HUES64 (cell line): ENCODE measurements at regions not wholly inside any gene's neighbourhood (a gene's known extent, or its start where the extent isn't known, plus 50 kb on each side); places are given as distances from the start of the nearest gene placed in this dataset.

Experiments
- H3K27ac ChIP-seq: 2 replicates; pipeline ENCODE4 v1.7.0; 2013; ENCODE audit warnings: low read depth, low read length, inconsistent platforms
- H3K27me3 ChIP-seq: 2 replicates; pipeline ENCODE4 v1.6.1; 2013; ENCODE audit warnings: mild to moderate bottlenecking, low read length; ENCODE audit not compliant: insufficient read depth
- H3K36me3 ChIP-seq: 2 replicates; pipeline ENCODE4 v1.6.1; 2013; ENCODE audit warnings: mild to moderate bottlenecking, low read length; ENCODE audit not compliant: insufficient read depth
- H3K4me1 ChIP-seq: 2 replicates; pipeline ENCODE4 v1.6.1; 2013; ENCODE audit warnings: mild to moderate bottlenecking, low read length, moderate library complexity; ENCODE audit not compliant: insufficient read depth
- H3K4me3 ChIP-seq: 2 replicates; pipeline ENCODE4 v1.5.1; 2013; ENCODE audit warnings: mild to moderate bottlenecking, low read length, moderate library complexity
- H3K9ac ChIP-seq: 2 replicates; pipeline ENCODE4 v1.6.1; 2013; ENCODE audit warnings: mild to moderate bottlenecking, low read depth, low read length
- H3K9me3 ChIP-seq: 2 replicates; pipeline ENCODE4 v1.6.1; 2013; ENCODE audit warnings: low read depth, low read length; ENCODE audit not compliant: insufficient read depth
- WGBS: fragments of 150-250, 120-280 bp; methylation state at CpG from one replicate; pipeline ENCODE4 v1.1.7; 2013; ENCODE audit warnings: missing lambda C conversion rate; 5-methylcytosine and 5-hydroxymethylcytosine counted together

DNA sequence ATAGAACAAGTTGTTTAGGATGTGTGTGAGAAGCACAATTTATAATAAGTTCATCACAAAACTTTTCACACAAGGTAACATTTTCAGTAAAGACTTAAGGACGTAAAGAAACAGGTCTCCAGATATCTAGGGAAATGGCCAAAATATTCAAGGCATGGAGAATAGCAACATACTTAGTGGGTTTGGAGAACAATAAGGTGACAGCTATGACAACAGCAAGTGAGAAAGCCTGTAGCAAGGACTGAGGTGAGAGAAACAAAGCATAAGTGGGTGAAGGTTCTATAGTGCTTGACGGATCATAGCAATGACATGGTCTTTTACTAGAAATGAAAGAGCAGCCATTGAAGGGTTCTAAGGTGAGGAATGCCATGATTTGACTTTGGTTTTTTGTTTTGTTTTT lies 1337.3 kb downstream of the PCDH18 start:
- H3K4me1 ChIP-seq = no peaks in the 10 kb centered on the region
- H3K27ac ChIP-seq = no peak overlapping the region
- 95% methylated on average over 2 of the region's 2 CpGs for WGBS
- no peaks in the 10 kb centered on the region; the same call in 1 of the 2 replicates for H3K27me3 ChIP-seq
- H3K4me3 ChIP-seq = no peak overlapping the region
- H3K9ac ChIP-seq = no peak overlapping the region
- H3K9me3 ChIP-seq = no peaks in the 10 kb centered on the region
- H3K36me3 ChIP-seq = no peaks in the 10 kb centered on the region

DNA sequence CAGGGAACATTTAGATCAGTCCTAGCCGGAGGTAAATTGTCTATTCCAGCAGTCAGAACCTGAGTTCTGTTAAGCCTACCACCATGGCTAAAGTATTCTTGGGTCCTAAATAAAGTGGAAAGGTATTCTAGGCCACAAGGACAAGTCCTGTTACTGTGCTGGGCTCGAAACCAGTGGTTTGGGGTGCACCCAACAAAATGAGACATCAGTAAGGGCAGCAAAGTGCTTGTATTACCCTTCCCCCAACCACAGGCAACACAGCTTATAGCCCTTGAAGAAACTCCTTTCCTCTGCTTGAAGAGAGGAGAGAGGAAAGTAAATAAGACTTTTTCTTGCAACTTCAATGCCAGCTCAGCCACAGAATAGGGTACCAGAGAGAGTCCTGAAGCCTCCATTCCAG lies 1345.6 kb downstream of the PCDH18 start:
- Histone ChIP-seq H3K9me3 (0 out of 2 replicates have a peak, but pooled peaks cover 7% of the 10 kb centered on the region), H3K4me3 (no peak overlapping the region), H3K9ac (no peak overlapping the region), H3K27ac (no peak overlapping the region), H3K4me1 (no peaks in the 10 kb centered on the region), H3K27me3 (no peaks in the 10 kb centered on the region), H3K36me3 (no peaks in the 10 kb centered on the region)
- WGBS = 94% methylated on average over 2 of the region's 2 CpGs

DNA sequence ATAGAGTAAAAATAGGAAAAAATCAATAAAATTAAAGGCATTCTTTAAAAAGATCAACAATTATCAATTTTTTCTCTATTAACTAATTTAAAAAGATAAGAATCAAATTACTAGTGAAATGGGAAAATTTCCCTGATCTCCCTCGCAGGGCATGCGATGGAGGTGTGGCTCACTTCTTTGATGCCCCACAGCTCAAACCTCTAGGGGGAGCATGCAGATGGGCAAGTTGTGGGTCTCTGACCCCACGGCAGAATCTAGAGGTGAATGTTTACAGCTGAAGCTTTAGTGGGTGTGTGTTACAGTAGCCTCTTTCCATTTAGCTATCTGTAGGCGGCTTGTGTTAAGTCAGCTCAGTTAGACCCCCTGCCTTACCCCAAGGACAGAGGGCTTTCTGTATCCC lies 1348.8 kb downstream of the PCDH18 start:
- H3K36me3 ChIP-seq = no peaks in the 10 kb centered on the region
- H3K9ac ChIP-seq = no peak overlapping the region
- H3K9me3 ChIP-seq = 0 out of 2 replicates have a peak, but pooled peaks cover 7% of the 10 kb centered on the region
- H3K27me3 ChIP-seq = no peaks in the 10 kb centered on the region
- WGBS = 94% methylated on average over 4 of the region's 4 CpGs
- no peak overlapping the region for H3K4me3 ChIP-seq
- no peaks in the 10 kb centered on the region for H3K4me1 ChIP-seq
- H3K27ac ChIP-seq = no peak overlapping the region

DNA sequence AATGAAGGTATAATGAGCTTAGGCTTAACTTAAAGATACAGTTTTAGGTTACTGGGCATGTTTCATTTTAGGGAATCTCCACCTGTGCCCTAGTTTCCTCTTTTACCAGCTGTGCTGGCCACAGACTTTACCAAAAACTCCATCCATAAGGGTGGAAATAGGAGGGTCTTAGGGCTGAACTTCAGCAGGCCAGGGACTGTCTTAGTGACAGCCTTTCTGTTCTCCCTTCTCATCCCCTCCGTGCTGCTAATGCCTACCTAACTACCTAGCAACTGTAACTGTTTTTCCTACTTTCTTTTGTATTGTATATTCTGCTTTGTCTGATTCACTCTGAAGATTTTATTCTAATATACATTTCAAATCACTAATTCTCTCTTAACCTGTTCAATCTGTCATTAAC lies 1375.3 kb downstream of the PCDH18 start:
- H3K36me3 ChIP-seq = no peaks in the 10 kb centered on the region
- H3K9me3 ChIP-seq = peaks cover 6% of the 10 kb centered on the region
- H3K9ac ChIP-seq = no peak overlapping the region
- H3K4me3 ChIP-seq = no peak overlapping the region
- H3K27me3 ChIP-seq = no peaks in the 10 kb centered on the region
- H3K4me1 ChIP-seq = 0 out of 2 replicates have a peak, but pooled peaks cover 5% of the 10 kb centered on the region
- WGBS = no CpG with 5 or more reads among the region's 1 CpG
- H3K27ac ChIP-seq = no peak overlapping the region

DNA sequence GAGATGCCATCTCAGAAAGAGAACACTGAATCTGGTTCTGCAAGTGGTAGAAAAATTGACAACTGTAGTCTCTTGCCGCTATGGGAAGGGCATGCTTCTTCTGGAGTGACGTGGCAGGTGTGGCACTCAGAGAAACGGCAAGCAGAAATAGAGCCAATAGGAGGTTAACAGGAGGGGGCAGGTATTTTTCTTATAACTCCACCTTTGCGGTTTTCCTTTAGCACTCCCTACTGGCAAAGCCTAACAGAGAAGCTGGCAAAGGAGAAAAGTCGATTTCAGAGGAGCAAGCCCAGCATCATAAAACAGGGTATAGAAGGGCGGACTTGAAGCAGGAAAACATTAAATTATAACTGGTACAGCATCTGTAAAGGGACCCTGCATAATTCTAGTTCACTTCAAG lies 1382.2 kb downstream of the PCDH18 start:
- Histone ChIP-seq H3K9me3 (peaks cover 14% of the 10 kb centered on the region), H3K27ac (no peak overlapping the region), H3K4me1 (no peaks in the 10 kb centered on the region), H3K27me3 (no peaks in the 10 kb centered on the region), H3K9ac (no peak overlapping the region), H3K36me3 (no peaks in the 10 kb centered on the region), H3K4me3 (no peak overlapping the region)
- WGBS = 93% methylated on average over 6 of the region's 6 CpGs

- WGBS = 89% methylated on average over 1 of the region's 3 CpGs
- no peaks in the 10 kb centered on the region for H3K36me3 ChIP-seq
- no peaks in the 10 kb centered on the region for H3K27me3 ChIP-seq
- H3K9ac ChIP-seq = no peak overlapping the region
- no peaks in the 10 kb centered on the region for H3K4me1 ChIP-seq
- no peak overlapping the region for H3K27ac ChIP-seq
- no peak overlapping the region for H3K4me3 ChIP-seq
- H3K9me3 ChIP-seq = no peaks in the 10 kb centered on the region
Measured at GRCh38 chr4:136136601-136137000, 1395.7 kb downstream of the PCDH18 start.

- H3K4me3 ChIP-seq = no peak overlapping the region
- no peak overlapping the region for H3K27ac ChIP-seq
- WGBS = 95% methylated on average over 1 of the region's 1 CpG
- H3K9ac ChIP-seq = no peak overlapping the region
- no peaks in the 10 kb centered on the region for H3K9me3 ChIP-seq
- no peaks in the 10 kb centered on the region for H3K27me3 ChIP-seq
- H3K36me3 ChIP-seq = no peaks in the 10 kb centered on the region
- H3K4me1 ChIP-seq = no peaks in the 10 kb centered on the region
Measured at GRCh38 chr4:136124251-136124745, 1408.0 kb downstream of the PCDH18 start.

- Histone ChIP-seq H3K4me3 (no peak overlapping the region), H3K9me3 (no peaks in the 10 kb centered on the region), H3K9ac (no peak overlapping the region), H3K27me3 (no peaks in the 10 kb centered on the region), H3K27ac (no peak overlapping the region), H3K4me1 (no peaks in the 10 kb centered on the region), H3K36me3 (no peaks in the 10 kb centered on the region)
Measured at GRCh38 chr4:136121426-136121825, 1410.9 kb downstream of the PCDH18 start.

DNA sequence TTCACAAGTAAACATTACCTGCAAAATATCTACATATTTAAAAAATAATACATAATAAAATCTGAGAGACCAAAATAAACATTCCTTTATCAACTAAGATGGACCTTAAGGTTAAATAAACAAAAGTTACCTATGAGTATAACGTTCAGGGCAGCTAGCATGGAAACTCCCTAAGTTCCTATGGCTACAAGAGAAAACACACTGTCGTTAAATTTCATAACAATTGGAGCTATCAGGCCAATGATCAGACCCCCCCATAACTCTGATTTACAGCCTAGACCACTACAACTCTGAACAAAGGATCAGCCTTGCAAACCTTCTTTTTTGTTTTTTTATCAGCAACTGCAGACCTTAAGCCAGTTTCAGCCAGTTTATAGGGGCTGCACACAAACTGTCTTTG lies 1418.4 kb downstream of the PCDH18 start:
- H3K9ac ChIP-seq = no peak overlapping the region
- no peaks in the 10 kb centered on the region for H3K36me3 ChIP-seq
- no peaks in the 10 kb centered on the region for H3K27me3 ChIP-seq
- no peak overlapping the region for H3K4me3 ChIP-seq
- no peaks in the 10 kb centered on the region for H3K4me1 ChIP-seq
- no peak overlapping the region for H3K27ac ChIP-seq
- H3K9me3 ChIP-seq = no peaks in the 10 kb centered on the region
- 86% methylated on average over 2 of the region's 2 CpGs for whole genome bisulfite sequencing

DNA sequence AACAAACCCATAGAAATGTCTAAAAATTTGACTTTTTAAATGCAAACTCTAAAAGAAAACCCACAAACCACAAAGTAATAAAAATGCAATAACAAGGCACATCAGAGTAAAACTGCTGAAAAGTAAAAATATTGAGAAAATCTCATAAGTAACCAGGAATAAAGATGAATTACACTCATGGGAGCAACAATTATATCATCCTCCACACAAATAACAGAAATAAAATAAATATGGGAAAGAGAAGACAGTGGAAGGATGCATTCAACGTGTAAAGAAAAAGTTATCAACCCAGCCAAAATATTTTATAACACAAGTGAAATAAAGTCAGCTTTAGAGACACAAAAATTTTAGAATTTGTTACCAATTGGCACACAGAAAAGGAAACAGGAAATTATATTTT lies 1420.2 kb downstream of the PCDH18 start:
- no peak overlapping the region for H3K4me3 ChIP-seq
- WGBS = no CpG with 5 or more reads among the region's 1 CpG

GRCh38 chr4:136106753-136107152 lies 1425.5 kb downstream of the PCDH18 start:
- H3K27me3 ChIP-seq = no peaks in the 10 kb centered on the region
- no peaks in the 10 kb centered on the region for H3K36me3 ChIP-seq
- peaks cover 18% of the 10 kb centered on the region; the same call in 1 of the 2 replicates for H3K4me1 ChIP-seq
- no CpG with 5 or more reads among the region's 1 CpG for WGBS
- H3K27ac ChIP-seq = no peak overlapping the region
- no peak overlapping the region for H3K9ac ChIP-seq
- H3K4me3 ChIP-seq = no peak overlapping the region
- H3K9me3 ChIP-seq = no peaks in the 10 kb centered on the region

More for the DNA sequence above, 1420.2 kb downstream of the PCDH18 start:
- H3K4me1 ChIP-seq = peaks cover 4% of the 10 kb centered on the region; the same call in 1 of the 2 replicates
- H3K27me3 ChIP-seq = no peaks in the 10 kb centered on the region
- no peak overlapping the region for H3K9ac ChIP-seq
- no peaks in the 10 kb centered on the region for H3K9me3 ChIP-seq
- no peaks in the 10 kb centered on the region for H3K36me3 ChIP-seq
- no peak overlapping the region for H3K27ac ChIP-seq

GRCh38 chr4:136103616-136104015 lies 1428.7 kb downstream of the PCDH18 start:
- peaks cover 18% of the 10 kb centered on the region; the same call in 1 of the 2 replicates for H3K4me1 ChIP-seq
- H3K27me3 ChIP-seq = no peaks in the 10 kb centered on the region
- H3K9me3 ChIP-seq = no peaks in the 10 kb centered on the region; the same call in 1 of the 2 replicates
- 85% methylated on average over 4 of the region's 4 CpGs for WGBS
- H3K36me3 ChIP-seq = no peaks in the 10 kb centered on the region
- no peak overlapping the region for H3K27ac ChIP-seq
- no peak overlapping the region for H3K4me3 ChIP-seq
- H3K9ac ChIP-seq = no peak overlapping the region
